LoVo (cell line): ENCODE measurements at regions not wholly inside any gene's neighbourhood (a gene's known extent, or its start where the extent isn't known, plus 50 kb on each side); places are given as distances from the start of the nearest gene placed in this dataset.

ENCODE experiments used
- DNase-seq: peaks from one replicate; pipeline ENCODE4 v3.0.0-alpha.2; 2016; ENCODE audit warnings: low spot score

DNA sequence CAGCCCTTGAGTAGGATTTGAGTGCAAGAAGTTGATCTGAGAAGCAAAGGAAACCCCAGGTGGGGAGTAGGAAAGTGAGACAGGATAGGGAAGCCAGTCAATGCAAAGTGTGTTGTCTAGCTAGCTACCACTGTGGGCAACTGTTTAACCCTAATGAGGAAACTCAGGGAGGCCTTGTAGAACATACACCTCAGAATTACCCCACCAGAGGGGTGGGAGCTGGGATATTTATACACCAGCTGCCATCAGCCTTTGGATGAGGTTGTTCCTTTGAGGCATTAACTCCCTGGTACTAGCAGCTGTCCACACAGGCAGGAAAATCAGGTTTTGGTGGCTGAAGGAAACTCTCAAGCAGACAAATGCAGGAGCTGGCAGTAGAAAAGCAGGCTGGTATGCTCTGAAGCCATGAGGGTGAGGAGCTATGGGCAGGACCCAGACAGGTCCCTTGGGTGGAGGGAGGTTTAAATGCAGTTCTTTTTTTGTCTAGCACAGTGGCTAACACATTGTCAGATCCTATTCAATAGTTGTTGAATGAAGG, 60.1 kb upstream of the ARID5B start:
- DNase-seq: no peak

GRCh38 chr10:61842755-61843497, 58.6 kb upstream of the ARID5B start:
- DNase-seq: no peak

DNA sequence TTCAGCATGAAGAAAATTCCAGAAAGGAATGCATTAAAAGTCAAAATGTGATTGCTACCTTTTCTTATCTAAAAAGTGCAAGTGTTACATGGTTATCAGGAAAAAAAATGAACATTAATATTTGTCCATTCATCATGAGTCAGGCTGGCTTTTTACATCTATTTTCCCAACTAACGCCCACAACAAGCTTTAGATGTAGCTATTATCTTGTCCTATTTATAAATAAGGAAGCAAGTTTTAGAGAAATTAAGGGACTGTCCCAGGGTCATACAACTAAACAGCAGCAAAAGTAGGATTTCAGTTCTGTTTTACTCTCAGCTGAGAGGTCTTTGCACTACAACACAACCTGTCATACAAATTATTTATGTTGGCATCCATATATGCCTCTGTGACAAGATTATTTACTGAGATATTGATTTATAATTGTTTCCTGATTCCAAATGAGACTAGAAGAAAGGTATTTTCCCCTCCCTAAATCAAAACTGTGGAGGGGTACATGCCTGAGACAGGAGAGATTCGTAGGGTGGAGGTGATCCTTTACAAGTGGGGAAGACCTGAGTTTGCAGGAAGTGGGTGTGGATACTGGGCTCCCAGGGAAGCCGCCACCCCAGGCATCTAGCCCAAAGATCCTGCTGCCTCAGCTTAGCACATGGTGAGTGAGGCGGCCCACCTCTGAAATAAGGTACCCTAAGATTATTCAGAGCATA, 57.2 kb upstream of the ARID5B start:
- DNase-seq: no peak

GRCh38 chr10:61845196-61845949, 56.1 kb upstream of the ARID5B start:
- DNase-seq: no peak

GRCh38 chr10:61845950-61846268, 55.6 kb upstream of the ARID5B start:
- DNase-seq: no peak

- DNase-seq: no peak
These were observed 55.0 kb upstream of the ARID5B start for GRCh38 chr10:61846370-61847031.

GRCh38 chr10:61847087-61847486, 54.4 kb upstream of the ARID5B start:
- no peak for DNase-seq

DNA sequence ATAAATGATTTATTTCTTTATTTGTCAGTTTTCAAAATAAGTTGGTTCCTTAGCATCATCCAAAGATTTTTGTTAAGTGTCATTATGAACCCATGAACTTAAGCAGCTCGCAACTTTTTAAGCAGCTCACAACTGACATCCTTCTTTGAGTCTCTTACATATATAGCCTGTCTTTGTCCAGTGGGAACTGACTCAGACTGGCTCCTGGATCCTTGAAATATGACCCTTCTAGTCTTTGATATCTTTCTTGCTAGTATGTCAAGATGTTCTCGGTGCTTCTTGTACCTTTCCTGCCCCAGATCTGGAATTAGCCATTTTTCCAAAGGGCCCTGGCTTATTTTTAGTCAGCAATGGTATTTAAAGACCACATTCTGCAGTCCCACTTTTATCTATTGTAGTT, 53.9 kb upstream of the ARID5B start:
- DNase-seq: no peak

DNA sequence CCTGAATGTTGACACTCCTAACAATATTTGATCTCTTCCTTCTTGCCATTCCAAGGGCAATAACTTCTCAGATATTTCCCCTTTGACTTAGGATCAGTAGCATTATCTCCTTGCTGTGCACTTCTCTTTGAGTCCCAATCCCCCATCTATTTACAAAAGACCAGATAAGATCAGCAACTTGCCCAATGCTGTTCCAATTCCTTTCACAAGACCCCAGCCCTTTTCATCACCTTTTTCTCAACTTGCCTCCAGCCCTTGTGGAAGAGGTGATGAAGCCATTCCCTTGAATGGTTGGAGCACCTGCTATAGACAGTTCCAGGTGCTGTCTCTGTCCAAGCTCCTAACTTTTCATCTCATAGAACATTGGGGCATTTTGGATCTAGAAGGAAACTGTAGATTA, 51.1 kb upstream of the ARID5B start:
- no peak for DNase-seq
